ENCODE measurements at regions not wholly inside any gene's neighbourhood (a gene's known extent, or its start where the extent isn't known, plus 50 kb on each side); places are given as distances from the start of the nearest gene placed in this dataset.

GRCh38 chr13:85974608-85975366 is 175.6 kb upstream of the SLITRK6 start:
- TF ChIP-seq NR2F2 (IDR thresholded peaks at IDR 0.05) (no peak), GABPA (IDR thresholded peaks at IDR 0.05 in 1 of 2, conservative IDR thresholded peaks at IDR 0.05 in 1 of 2) (no peak), TAF1 (conservative IDR thresholded peaks at IDR 0.05) (no peak), RAD21 (IDR thresholded peaks at IDR 0.05) (no peak), HNF4G (IDR thresholded peaks at IDR 0.05) (no peak)
- Histone ChIP-seq H3K27me3 (ENCODE audit: control insufficient read depth in 4 of 4, insufficient read depth in 4 of 4, low read length in 3 of 4) (no peaks in the 10 kb centered on the region), H3K36me3 (ENCODE audit: control insufficient read depth in 4 of 4, insufficient read depth in 3 of 4, low read depth in 1 of 4, low read length in 3 of 4) (no peaks in the 10 kb centered on the region), H3K4me3 (ENCODE audit: low read depth in 1 of 3, low read length in 3 of 3) (no peak overlapping the region), H3K9ac (ENCODE audit: low read depth in 1 of 2, low read length in 2 of 2) (no peak overlapping the region), H3K27ac (ENCODE audit: low read depth in 1 of 2, low read length in 2 of 2) (no peak overlapping the region), H3K4me1 (ENCODE audit: control insufficient read depth in 4 of 4, insufficient read depth in 4 of 4, low read length in 3 of 4) (no peaks in the 10 kb centered on the region), H3K9me3 (ENCODE audit: control insufficient read depth in 4 of 4, low read length in 3 of 4) (no peaks in the 10 kb centered on the region)
- DNase-seq (ENCODE audit: low spot score) = no peak
- WGBS = 60% methylated on average over 4 of the region's 4 CpGs

GRCh38 chr13:85970727-85971126 is 171.5 kb upstream of the SLITRK6 start:
- H3K27ac ChIP-seq (ENCODE audit: low read depth in 1 of 2, low read length in 2 of 2) = no peak overlapping the region
- H3K4me1 ChIP-seq (ENCODE audit: control insufficient read depth in 4 of 4, insufficient read depth in 4 of 4, low read length in 3 of 4) = no peaks in the 10 kb centered on the region
- no peak overlapping the region for H3K4me3 ChIP-seq (ENCODE audit: low read depth in 1 of 3, low read length in 3 of 3)
- DNase-seq (ENCODE audit: low spot score) = no peak
- H3K36me3 ChIP-seq (ENCODE audit: control insufficient read depth in 4 of 4, insufficient read depth in 3 of 4, low read depth in 1 of 4, low read length in 3 of 4) = no peaks in the 10 kb centered on the region
- H3K9me3 ChIP-seq (ENCODE audit: control insufficient read depth in 4 of 4, low read length in 3 of 4) = no peaks in the 10 kb centered on the region
- TF ChIP-seq HNF4G (IDR thresholded peaks at IDR 0.05) (no peak), RAD21 (IDR thresholded peaks at IDR 0.05) (peak; percentile 30 to 41)
- H3K9ac ChIP-seq (ENCODE audit: low read depth in 1 of 2, low read length in 2 of 2) = no peak overlapping the region
- no peaks in the 10 kb centered on the region for H3K27me3 ChIP-seq (ENCODE audit: control insufficient read depth in 4 of 4, insufficient read depth in 4 of 4, low read length in 3 of 4)

- Histone ChIP-seq H3K9ac (ENCODE audit: low read depth in 1 of 2, low read length in 2 of 2) (no peak overlapping the region), H3K27me3 (ENCODE audit: control insufficient read depth in 4 of 4, insufficient read depth in 4 of 4, low read length in 3 of 4) (no peaks in the 10 kb centered on the region), H3K4me3 (ENCODE audit: low read depth in 1 of 3, low read length in 3 of 3) (no peak overlapping the region), H3K4me1 (ENCODE audit: control insufficient read depth in 4 of 4, insufficient read depth in 4 of 4, low read length in 3 of 4) (no peaks in the 10 kb centered on the region), H3K9me3 (ENCODE audit: control insufficient read depth in 4 of 4, low read length in 3 of 4) (no peaks in the 10 kb centered on the region), H3K27ac (ENCODE audit: low read depth in 1 of 2, low read length in 2 of 2) (no peak overlapping the region), H3K36me3 (ENCODE audit: control insufficient read depth in 4 of 4, insufficient read depth in 3 of 4, low read depth in 1 of 4, low read length in 3 of 4) (no peaks in the 10 kb centered on the region)
- DNase-seq (ENCODE audit: low spot score) = no peak
- TF ChIP-seq FOXA1 (IDR thresholded peaks at IDR 0.05) = no peak
- no peak for TF ChIP-seq HNF4A (conservative IDR thresholded peaks at IDR 0.05)
- no peak for TF ChIP-seq HNF4G (IDR thresholded peaks at IDR 0.05)
- no peak for TF ChIP-seq CTCF (IDR thresholded peaks at IDR 0.05; ENCODE audit: low read depth, low read length, missing input control)
- no peak for TF ChIP-seq REST (IDR thresholded peaks at IDR 0.05)
- no peak for TF ChIP-seq EGR1 (IDR thresholded peaks at IDR 0.05; ENCODE audit: low read depth in 2 of 2)
Observed at GRCh38 chr13:85969331-85969730, 170.1 kb upstream of the SLITRK6 start.

Data from liver (tissue), 8 donors.